HG03354 (cell line): ENCODE measurements at regions not wholly inside any gene's neighbourhood (a gene's known extent, or its start where the extent isn't known, plus 50 kb on each side); places are given as distances from the start of the nearest gene placed in this dataset.
"Not testable (repeated sequence)": the region's sequence is repeated elsewhere in the genome, so short reads cannot be mapped to it uniquely, and the experiment has no call there.

Experiments used
- ATAC-seq: cut with Tn5 transposase; IDR thresholded peaks from one replicate; pipeline ENCODE4 v1.9.1; 2021; ENCODE audit warnings: mild to moderate bottlenecking; ENCODE audit not compliant: unreplicated experiment, poor library complexity, severe bottlenecking

- no peak for ATAC-seq
Measured at GRCh38 chr5:39662945-39663344, 238.2 kb upstream of the DAB2 start.

GRCh38 chr5:39661026-39661779, 236.4 kb upstream of the DAB2 start:
- no peak for ATAC-seq

DNA sequence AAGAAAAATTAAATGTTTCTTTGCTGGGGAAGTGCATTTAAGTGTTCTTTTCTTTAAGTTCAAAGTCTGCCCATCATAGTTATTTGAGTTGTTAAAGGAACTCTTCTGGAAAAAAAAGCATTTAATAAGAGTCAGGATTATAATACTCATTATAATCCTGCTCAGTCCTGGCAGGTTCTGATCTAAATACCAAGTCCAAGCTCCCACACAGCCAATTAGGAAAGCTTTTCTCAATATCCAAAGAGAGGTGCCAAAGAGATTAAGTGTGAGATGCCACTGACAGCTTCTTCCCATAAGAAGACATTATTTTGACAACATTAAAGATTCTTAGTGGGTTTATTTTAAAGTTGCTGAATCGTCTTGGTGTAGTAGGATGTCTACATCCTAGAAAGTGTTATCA, 235.2 kb upstream of the DAB2 start:
- no peak for ATAC-seq

- no peak for ATAC-seq
Measured at GRCh38 chr5:39658866-39659265, 234.1 kb upstream of the DAB2 start.

DNA sequence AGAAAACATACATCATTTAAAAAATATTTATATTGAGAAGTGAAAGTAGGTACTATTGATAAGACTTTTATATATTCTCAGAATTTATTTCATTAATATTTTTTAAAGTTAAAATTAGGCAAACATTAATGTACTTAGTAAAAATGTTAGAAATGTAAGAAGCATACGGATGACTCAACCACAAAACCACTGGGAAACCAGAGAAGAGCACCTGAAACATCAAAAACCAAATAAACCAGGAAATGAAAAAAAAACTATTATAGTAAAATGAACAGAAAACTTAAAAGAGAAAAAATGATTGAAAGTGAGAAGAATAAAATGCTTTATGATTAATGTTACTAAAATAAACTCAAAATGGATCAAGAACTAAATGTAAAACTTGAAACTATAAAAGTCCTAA, 233.2 kb upstream of the DAB2 start:
- no peak for ATAC-seq

GRCh38 chr5:39656600-39656999, 231.8 kb upstream of the DAB2 start:
- no peak for ATAC-seq

- ATAC-seq = no peak
Measured at GRCh38 chr5:39654715-39655114, 229.9 kb upstream of the DAB2 start.

GRCh38 chr5:39652481-39652880, 227.7 kb upstream of the DAB2 start:
- ATAC-seq = not testable (repeated sequence)

- no peak for ATAC-seq
Measured at GRCh38 chr5:39652036-39652435, 227.3 kb upstream of the DAB2 start.

DNA sequence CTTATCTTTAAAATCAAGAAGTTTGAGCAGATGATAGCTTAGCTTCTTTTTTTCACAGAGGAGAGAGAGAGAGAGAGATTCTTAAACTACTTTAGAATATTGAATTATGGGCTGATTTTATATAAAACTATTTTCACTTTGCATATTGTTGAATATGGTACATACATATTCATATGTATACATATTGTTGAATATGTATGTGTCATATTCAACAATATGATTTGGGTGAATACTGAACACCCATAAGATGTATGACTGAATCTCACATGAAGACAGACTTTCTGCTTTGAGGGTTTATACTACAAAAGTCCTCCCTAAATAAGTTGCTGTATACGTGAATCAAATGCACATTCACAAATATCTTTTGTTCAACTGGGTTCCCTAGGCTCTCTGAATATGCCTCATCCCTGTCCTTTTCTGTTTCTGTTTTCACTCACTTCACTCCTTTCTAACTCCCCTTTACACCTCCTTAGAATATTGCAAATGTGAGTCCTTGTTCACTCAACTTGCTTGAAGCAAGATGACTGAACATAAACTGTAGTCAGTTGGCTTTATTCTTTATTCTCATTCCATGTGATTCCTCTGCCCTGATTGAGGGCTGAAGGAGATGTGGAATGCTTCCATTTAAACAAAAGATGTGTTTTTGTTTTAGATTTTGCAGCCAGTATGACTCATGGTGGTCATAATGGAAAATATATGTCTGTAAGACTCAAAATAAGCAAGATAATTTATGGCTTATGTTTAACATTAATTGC, 225.4 kb upstream of the DAB2 start:
- ATAC-seq = no peak

GRCh38 chr5:39648848-39649227, 224.1 kb upstream of the DAB2 start:
- ATAC-seq = no peak

DNA sequence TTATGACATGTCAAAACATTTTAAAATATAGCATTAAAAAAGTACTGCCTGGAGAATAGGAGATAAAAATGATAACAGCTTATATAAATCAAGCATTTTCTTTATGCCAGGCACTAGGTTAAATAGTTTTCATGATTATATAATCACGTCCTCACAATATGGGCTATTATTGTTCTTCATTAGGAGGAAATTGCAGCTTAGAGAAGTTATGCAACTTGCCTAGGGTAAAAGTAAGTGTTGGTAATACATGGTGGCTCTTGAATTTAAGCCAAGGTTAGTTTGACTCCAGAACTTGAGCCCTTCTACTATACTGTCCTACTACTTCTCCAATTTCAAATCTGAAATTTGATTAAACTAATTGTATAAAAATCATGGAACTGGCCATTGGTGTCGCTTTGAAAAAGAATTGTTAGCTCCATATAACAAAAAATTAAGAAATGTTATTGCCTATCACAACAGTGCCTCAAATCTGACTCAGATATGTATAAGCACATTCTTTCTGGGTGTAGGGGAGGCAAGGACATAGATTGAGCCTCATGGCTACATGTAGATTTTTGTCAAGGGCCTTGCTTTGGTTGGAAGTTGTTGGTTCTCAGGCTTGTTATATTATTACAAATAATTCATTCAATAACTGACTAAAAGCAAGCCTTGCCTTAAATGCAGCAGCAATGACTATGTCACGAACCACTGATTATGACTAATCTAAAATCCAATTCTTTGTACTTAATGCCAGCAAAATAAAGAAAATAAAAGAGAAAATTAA, 223.5 kb upstream of the DAB2 start:
- no peak for ATAC-seq

DNA sequence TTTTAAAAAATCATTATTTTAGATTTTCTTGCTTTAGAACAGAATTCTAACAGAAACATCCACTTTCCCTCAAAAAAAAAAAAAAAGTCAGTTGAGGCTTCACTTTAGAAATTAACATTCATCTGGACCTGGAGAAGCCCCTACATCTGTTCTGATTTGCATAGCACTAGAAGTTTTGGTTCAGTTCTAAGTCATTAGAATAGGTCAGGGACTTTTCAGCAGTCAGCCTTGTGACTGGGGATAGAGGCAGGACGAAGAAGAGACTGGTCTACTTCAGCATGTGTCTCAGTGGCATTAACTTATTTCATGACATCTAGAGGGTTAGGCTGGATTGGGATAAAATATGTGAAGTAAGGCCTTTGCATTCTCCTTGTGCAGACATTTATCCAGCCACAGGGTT, 215.8 kb upstream of the DAB2 start:
- peak; percentile 96 for ATAC-seq

GRCh38 chr5:39639618-39640089, 214.9 kb upstream of the DAB2 start:
- ATAC-seq = no peak

GRCh38 chr5:39638813-39639212, 214.0 kb upstream of the DAB2 start:
- no peak for ATAC-seq

DNA sequence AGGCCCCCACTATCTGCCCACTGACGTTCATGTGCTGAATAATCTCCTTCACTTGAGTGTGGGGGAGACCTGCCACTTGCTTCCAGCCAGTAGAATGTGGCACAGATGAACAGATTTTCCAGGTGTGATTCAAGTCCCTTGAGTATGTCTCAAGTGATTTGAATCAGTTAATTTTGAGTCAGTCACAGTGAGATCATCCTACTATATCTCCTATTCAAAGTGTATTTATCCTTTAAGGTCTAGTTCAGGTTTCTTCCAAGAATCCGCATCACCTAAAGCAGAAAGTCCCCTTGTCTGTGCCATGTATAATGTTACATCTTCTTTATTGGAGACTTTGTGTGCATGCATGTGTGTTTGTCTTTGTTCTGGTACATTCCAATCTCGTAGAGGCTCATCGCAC, 208.3 kb upstream of the DAB2 start:
- ATAC-seq = no peak

DNA sequence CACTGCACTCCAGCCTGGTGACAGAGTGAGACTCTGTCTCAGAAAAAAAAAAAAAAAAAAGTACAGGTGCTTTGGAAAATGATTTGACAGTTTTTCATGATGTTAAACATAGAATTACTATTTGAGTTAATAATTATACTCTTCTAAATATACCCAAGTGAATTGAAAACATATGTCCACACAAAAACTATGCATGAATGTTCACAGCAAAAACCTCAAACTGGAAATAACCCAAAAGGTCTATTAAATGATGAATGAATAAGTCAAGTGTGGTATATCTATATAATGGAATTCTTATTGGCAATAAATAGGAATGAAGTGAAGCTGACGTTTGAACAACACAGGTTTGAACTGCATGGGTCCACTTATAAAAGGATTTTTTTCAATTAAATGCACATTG, 207.2 kb upstream of the DAB2 start:
- no peak for ATAC-seq

- ATAC-seq = no peak
Measured at GRCh38 chr5:39629946-39630345, 205.2 kb upstream of the DAB2 start.

- ATAC-seq = no peak
Measured at GRCh38 chr5:39628348-39628747, 203.6 kb upstream of the DAB2 start.

DNA sequence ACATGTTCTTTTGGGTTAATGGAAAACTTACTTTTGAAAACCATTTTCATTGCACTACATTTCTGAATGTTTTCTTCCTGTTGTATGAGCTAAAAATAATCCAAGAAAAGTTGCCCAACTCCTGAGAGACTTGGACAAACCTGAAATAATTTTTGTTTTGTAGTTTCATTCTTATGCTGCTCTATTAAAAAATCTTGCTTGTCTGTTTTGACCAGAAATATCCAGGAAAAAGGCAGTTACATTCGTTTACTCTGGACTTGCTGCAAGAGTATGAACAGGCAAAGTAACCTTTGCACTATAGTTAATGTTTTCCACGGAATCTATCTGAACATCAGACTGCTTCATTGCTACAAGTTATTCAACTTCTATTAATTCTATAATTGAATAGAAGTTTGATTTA, 200.1 kb upstream of the DAB2 start:
- no peak for ATAC-seq
